OCI-LY7 (cell line): ENCODE measurements at regions not wholly inside any gene's neighbourhood (a gene's known extent, or its start where the extent isn't known, plus 50 kb on each side); places are given as distances from the start of the nearest gene placed in this dataset.

Experiments
- BruUV-seq: library from RNA; stranded (reverse); fragments of 400-500 nt; replicated peaks from 2 replicates; lab custom pipeline; 2021; lab: Mats Ljungman, UMichigan
- CTCF ChIA-PET: fragments of 300-600 bp; sonication (Branson Sonifier 250); formaldehyde crosslinking; loops from one replicate; lab custom pipeline; 2022; ENCODE audit warnings: antibody characterized with exemption; ENCODE audit not compliant: unreplicated experiment; lab: Charles Lee
- POLR2A ChIA-PET: fragments of 300-600 bp; sonication (Branson Sonifier 250); formaldehyde crosslinking; loops from one replicate; lab custom pipeline; 2022; ENCODE audit warnings: antibody characterized with exemption; lab: Charles Lee
- DNase-seq: peaks from one replicate; pipeline ENCODE4 v3.0.0-alpha.2; 2015; ENCODE audit warnings: low spot score
- H2AFZ ChIP-seq: fragments of 200-600 bp; sonication (generic), shearing (Covaris generic); 2 replicates; pipeline ENCODE4 v1.6.1; 2014; ENCODE audit warnings: mild to moderate bottlenecking, antibody characterized with exemption, low read length, moderate library complexity
- H3K27ac ChIP-seq: fragments of 200-600 bp; sonication (generic); 2 replicates; pipeline ENCODE4 v1.5.1; 2014; ENCODE audit warnings: mixed run types, low read depth, mild to moderate bottlenecking, moderate library complexity, low read length, inconsistent platforms; ENCODE audit not compliant: poor library complexity, severe bottlenecking
- H3K36me3 ChIP-seq: fragments of 200-600 bp; sonication (generic); 2 replicates; pipeline ENCODE4 v1.6.1; 2014; ENCODE audit warnings: mild to moderate bottlenecking, antibody characterized with exemption, low read length, moderate library complexity, mixed read lengths; ENCODE audit not compliant: insufficient read depth
- H3K4me1 ChIP-seq: fragments of 200-600 bp; sonication (generic); 2 replicates; pipeline ENCODE4 v1.5.1; 2014; ENCODE audit warnings: mild to moderate bottlenecking, low read length; ENCODE audit not compliant: insufficient read depth, poor library complexity, severe bottlenecking
- H3K4me2 ChIP-seq: fragments of 200-600 bp; sonication (generic); 2 replicates; pipeline ENCODE4 v1.6.1; 2014; ENCODE audit warnings: mild to moderate bottlenecking, low read length
- H3K4me3 ChIP-seq: fragments of 200-600 bp; sonication (generic); 2 replicates; pipeline ENCODE4 v1.5.1; 2014; ENCODE audit warnings: mild to moderate bottlenecking, low read depth, low read length; ENCODE audit not compliant: poor library complexity, severe bottlenecking
- H3K79me2 ChIP-seq: fragments of 200-600 bp; sonication (generic); 2 replicates; pipeline ENCODE4 v1.6.1; 2016; ENCODE audit warnings: low read depth, mild to moderate bottlenecking, low read length, moderate library complexity, mixed read lengths; ENCODE audit not compliant: insufficient read depth
- H3K9me2 ChIP-seq: fragments of 200-600 bp; sonication (generic); 2 replicates; pipeline ENCODE4 v1.6.1; 2016; ENCODE audit warnings: mild to moderate bottlenecking, low read length, mixed read lengths; ENCODE audit not compliant: insufficient read depth
- H3K9me3 ChIP-seq: fragments of 200-600 bp; sonication (generic); 2 replicates; pipeline ENCODE4 v1.6.1; 2014; ENCODE audit warnings: mild to moderate bottlenecking, mixed run types, low read length, mixed read lengths
- H4K20me1 ChIP-seq: fragments of 200-600 bp; sonication (generic); 2 replicates; pipeline ENCODE4 v1.6.1; 2014; ENCODE audit warnings: mild to moderate bottlenecking, antibody characterized with exemption, low read length, moderate library complexity, mixed read lengths; ENCODE audit not compliant: insufficient read depth
- CTCF ChIP-seq: fragments of 200-600 bp; sonication (generic); conservative IDR thresholded peaks from 2 replicates; pipeline ENCODE4 v1.5.1; 2014; ENCODE audit warnings: mild to moderate bottlenecking, antibody characterized with exemption, low read length, moderate library complexity, mixed read lengths
- EZH2phosphoT487 ChIP-seq: fragments of 200-600 bp; sonication (generic); IDR thresholded peaks from 2 replicates; pipeline ENCODE4 v1.6.1; 2018; ENCODE audit warnings: low read depth, borderline replicate concordance, mild to moderate bottlenecking, mixed run types, antibody characterized with exemption, low read length, moderate library complexity, mixed read lengths
- intact Hi-C: fragments of 100-400 bp; cut with micrococcal nuclease; formaldehyde crosslinking; loops from one replicate; pipeline ENCODE4 v1.10.0; 2022; ENCODE audit not compliant: unreplicated experiment

GRCh38 chr4:122218762-122219161 lies 66.6 kb downstream of the BLTP1 start:
- peaks cover 18% of the 10 kb centered on the region for H3K36me3 ChIP-seq
- no TSS peak for BruUV-seq

GRCh38 chr4:122219356-122219755 lies 67.2 kb downstream of the BLTP1 start:
- ChIA-PET CTCF (no interaction called here), POLR2A (interaction anchor here (1.2 kb wide), 1 partner anchor 10 kb away, joined by 4 read pairs; no protein-coding TSS in a partner anchor)
- Histone ChIP-seq H3K4me1 (no peaks in the 10 kb centered on the region), H3K9me3 (no peaks in the 10 kb centered on the region), H4K20me1 (no peaks in the 10 kb centered on the region), H3K9me2 (no peaks in the 10 kb centered on the region), H3K27ac (no peak overlapping the region), H2AFZ (no peak overlapping the region), H3K36me3 (peaks cover 22% of the 10 kb centered on the region), H3K4me3 (no peak overlapping the region), H3K79me2 (no peaks in the 10 kb centered on the region), H3K4me2 (no peak overlapping the region)
- intact Hi-C loops: no loop called here
- TF ChIP-seq EZH2phosphoT487 (no peak), CTCF (no peak)
- DNase-seq: no peak
- no TSS peak for BruUV-seq

More at GRCh38 chr4:122218762-122219161, 66.6 kb downstream of the BLTP1 start:
- ChIA-PET POLR2A (interaction anchor here (0.6 to 0.7 kb wide), 2 partner anchors 25 to 1605 kb away, joined by 3 read pairs; no protein-coding TSS in a partner anchor), CTCF (no interaction called here)
- peak; percentile 2 for DNase-seq
- no peaks in the 10 kb centered on the region for H3K9me3 ChIP-seq
- H3K27ac ChIP-seq: no peak overlapping the region
- no peak overlapping the region for H3K4me2 ChIP-seq
- H3K4me1 ChIP-seq: no peaks in the 10 kb centered on the region
- no peaks in the 10 kb centered on the region for H3K9me2 ChIP-seq
- H2AFZ ChIP-seq: no peak overlapping the region
- no peaks in the 10 kb centered on the region for H3K79me2 ChIP-seq
- no peak overlapping the region for H3K4me3 ChIP-seq
- no peak for TF ChIP-seq EZH2phosphoT487
- TF ChIP-seq CTCF: peak; percentile 51
- intact Hi-C loops: no loop called here
- H4K20me1 ChIP-seq: no peaks in the 10 kb centered on the region

GRCh38 chr4:122221322-122221721 lies 69.2 kb downstream of the BLTP1 start:
- Histone ChIP-seq H3K4me2 (no peak overlapping the region), H3K4me1 (no peaks in the 10 kb centered on the region), H3K27ac (no peak overlapping the region), H3K9me3 (no peaks in the 10 kb centered on the region), H2AFZ (no peak overlapping the region), H3K9me2 (no peaks in the 10 kb centered on the region), H3K79me2 (no peaks in the 10 kb centered on the region), H3K4me3 (no peak overlapping the region), H3K36me3 (peaks cover 24% of the 10 kb centered on the region), H4K20me1 (no peaks in the 10 kb centered on the region)
- intact Hi-C loops: no loop called here
- POLR2A ChIA-PET: no interaction called here
- BruUV-seq: no TSS peak
- no peak for DNase-seq
- TF ChIP-seq EZH2phosphoT487: no peak
- TF ChIP-seq CTCF: no peak
- CTCF ChIA-PET: no interaction called here
